Esophagus muscularis mucosa (tissue), 4 donors: ENCODE measurements at regions not wholly inside any gene's neighbourhood (a gene's known extent, or its start where the extent isn't known, plus 50 kb on each side); places are given as distances from the start of the nearest gene placed in this dataset.

Experiments used
- DNase-seq: peaks from one replicate; pipeline ENCODE4 v3.0.0-alpha.2; 2017; ENCODE audit errors: extremely low spot score
- H3K27ac ChIP-seq, 4 donors: fragments of 200-600 bp; sonication (generic); replicated peaks in 1 of 4; 1 replicate in 3 of 4; 2 replicates in 1 of 4; pipeline ENCODE4 v1.5.1; 2016 to 2019; ENCODE audit warnings: mild to moderate bottlenecking in 1 of 4
- H3K27me3 ChIP-seq, 4 donors: fragments of 200-600 bp; sonication (generic); one replicate each; pipeline versions ENCODE4 v1.5.1 to v1.6.0; 2016 to 2019
- H3K36me3 ChIP-seq, 4 donors: fragments of 200-600 bp; sonication (generic); one replicate each; pipeline ENCODE4 v1.5.1; 2016 to 2019
- H3K4me1 ChIP-seq, 4 donors: fragments of 200-600 bp; sonication (generic); one replicate each; pipeline ENCODE4 v1.5.1; 2016 to 2019
- H3K4me3 ChIP-seq, 4 donors: fragments of 200-600 bp; sonication (generic); 1 replicate in 2 of 4; 2 replicates in 2 of 4; pipeline ENCODE4 v1.5.1; 2016 to 2019; ENCODE audit warnings: mild to moderate bottlenecking in 4 of 4, moderate library complexity in 1 of 4
- H3K9me3 ChIP-seq, 4 donors: fragments of 200-600 bp; sonication (generic); 1 replicate in 3 of 4; 2 replicates in 1 of 4; pipeline ENCODE4 v1.5.1; 2016 to 2019
- CTCF ChIP-seq, 3 experiments: fragments of 200-600 bp in 2 of 3; fragments of 450-650 bp in 1 of 3; sonication (generic) in 2 of 3; IDR thresholded peaks; one replicate each; pipeline ENCODE4 v1.5.1; 2017 to 2019; ENCODE audit warnings: antibody characterized with exemption in 3 of 3, mild to moderate bottlenecking in 2 of 3, moderate library complexity in 1 of 3
- EP300 ChIP-seq: sonication (generic); formaldehyde crosslinking; IDR thresholded peaks from one replicate; pipeline ENCODE4 v1.6.1; 2017; ENCODE audit warnings: antibody characterized with exemption
- POLR2A ChIP-seq: fragments of 450-650 bp; IDR thresholded peaks from one replicate; pipeline ENCODE4 v1.6.1; 2017; ENCODE audit warnings: antibody characterized with exemption, moderate library complexity, mild to moderate bottlenecking, low read depth
- POLR2AphosphoS5 ChIP-seq, 2 donors: sonication (generic); formaldehyde crosslinking; IDR thresholded peaks; one replicate each; pipeline ENCODE4 v1.6.1; 2017; ENCODE audit warnings: antibody characterized with exemption in 2 of 2
- WGBS: methylation state at CpG from one replicate; pipeline ENCODE4 v1.1.5; 2018; 5-methylcytosine and 5-hydroxymethylcytosine counted together
- intact Hi-C: fragments of 100-400 bp; cut with DNase I; formaldehyde crosslinking; loops from one replicate; pipeline ENCODE4 v1.15.1; 2023

DNA sequence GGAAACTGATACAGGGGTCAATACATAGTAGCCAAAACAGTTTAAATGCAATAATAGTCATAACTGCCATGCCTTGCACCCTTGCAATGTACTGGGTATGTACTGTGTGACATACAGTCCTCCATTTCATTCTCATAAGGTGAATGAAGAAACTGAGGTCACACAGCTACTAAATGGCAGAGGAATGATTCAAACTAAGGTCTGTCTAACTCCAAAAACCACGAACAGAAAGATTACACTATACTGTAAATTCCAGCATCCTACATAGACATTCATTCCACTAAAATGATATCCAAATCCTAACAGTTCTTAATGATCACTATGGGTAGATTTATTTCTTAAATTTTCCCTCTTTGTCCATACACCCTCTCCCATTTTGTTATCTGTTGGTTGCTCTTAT is 238.1 kb upstream of the SERP2 start:
- no peak for DNase-seq
- Histone ChIP-seq H3K4me1 (no peaks in the 10 kb centered on the region), H3K9me3 (no peaks in the 10 kb centered on the region), H3K27me3 (no peaks in the 10 kb centered on the region), H3K36me3 (no peaks in the 10 kb centered on the region), H3K4me3 (no peak overlapping the region), H3K27ac (no peak overlapping the region)
- 85% methylated on average over 1 of the region's 1 CpG for WGBS
- TF ChIP-seq EP300 (no peak), CTCF (IDR thresholded peaks at IDR 0.05) (no peak), POLR2A (no peak), POLR2AphosphoS5 (IDR thresholded peaks at IDR 0.05) (no peak)
- intact Hi-C loops, result no loop called here

- Histone ChIP-seq H3K27ac (no peak overlapping the region), H3K4me3 (no peak overlapping the region), H3K27me3 (no peaks in the 10 kb centered on the region), H3K36me3 (no peaks in the 10 kb centered on the region), H3K4me1 (peaks cover 9% of the 10 kb centered on the region in 4 donors), H3K9me3 (no peaks in the 10 kb centered on the region)
- no peak for DNase-seq
- WGBS, result 69% methylated on average over 5 of the region's 5 CpGs
- no peak for TF ChIP-seq POLR2AphosphoS5 (IDR thresholded peaks at IDR 0.05)
- TF ChIP-seq CTCF (IDR thresholded peaks at IDR 0.05), result no peak
- TF ChIP-seq EP300, result no peak
- intact Hi-C loops, result no loop called here
Measured at GRCh38 chr13:44136696-44137268, 236.8 kb upstream of the SERP2 start.

GRCh38 chr13:44137466-44137865 is 236.2 kb upstream of the SERP2 start:
- H3K4me1 ChIP-seq, result peaks cover 9 to 11% (median 10%) of the 10 kb centered on the region in 4 donors
- H3K4me3 ChIP-seq, result no peak overlapping the region
- no peaks in the 10 kb centered on the region for H3K36me3 ChIP-seq
- TF ChIP-seq EP300 (no peak), CTCF (IDR thresholded peaks at IDR 0.05) (no peak), POLR2AphosphoS5 (IDR thresholded peaks at IDR 0.05) (no peak)
- WGBS, result 97% methylated on average over 1 of the region's 1 CpG
- no peaks in the 10 kb centered on the region for H3K9me3 ChIP-seq
- intact Hi-C loops, result no loop called here
- H3K27me3 ChIP-seq, result no peaks in the 10 kb centered on the region
- DNase-seq, result no peak
- H3K27ac ChIP-seq, result no peak overlapping the region

DNA sequence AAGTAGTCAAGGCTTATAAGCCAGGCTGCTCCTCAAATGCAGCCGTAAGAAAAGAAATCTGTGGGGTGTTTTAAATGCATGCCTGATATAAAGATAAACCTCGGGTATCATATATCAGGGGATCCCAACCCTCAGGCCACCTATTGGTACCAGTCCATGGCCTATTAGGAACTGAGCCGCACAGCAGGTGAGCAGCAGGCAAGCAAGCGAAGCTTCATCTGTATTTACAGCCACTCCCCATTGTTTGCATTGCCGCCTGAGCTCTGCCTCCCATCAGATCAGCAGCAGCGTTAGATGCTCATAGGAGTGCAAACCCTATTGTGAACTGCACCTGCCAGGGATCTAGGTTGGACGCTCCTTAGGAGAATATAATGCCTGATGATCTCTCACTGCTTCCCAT is 233.5 kb upstream of the SERP2 start:
- Histone ChIP-seq H3K36me3 (no peaks in the 10 kb centered on the region), H3K9me3 (no peaks in the 10 kb centered on the region), H3K27ac (no peak overlapping the region), H3K27me3 (no peaks in the 10 kb centered on the region), H3K4me1 (peaks cover 9 to 20% (median 13%) of the 10 kb centered on the region in 4 donors), H3K4me3 (no peak overlapping the region)
- DNase-seq, result no peak
- intact Hi-C loops, result loop anchor here (5.0 kb wide), 1 partner anchor 292 kb away; no protein-coding TSS in a partner anchor
- TF ChIP-seq CTCF (IDR thresholded peaks at IDR 0.05) (no peak), POLR2AphosphoS5 (IDR thresholded peaks at IDR 0.05) (no peak), EP300 (no peak), POLR2A (no peak)
- WGBS, result 82% methylated on average over 7 of the region's 7 CpGs
